ENCODE measurements at regions not wholly inside any gene's neighbourhood (a gene's known extent, or its start where the extent isn't known, plus 50 kb on each side); places are given as distances from the start of the nearest gene placed in this dataset.
"Not testable (repeated sequence)": the region's sequence is repeated elsewhere in the genome, so short reads cannot be mapped to it uniquely, and the experiment has no call there.

DNA sequence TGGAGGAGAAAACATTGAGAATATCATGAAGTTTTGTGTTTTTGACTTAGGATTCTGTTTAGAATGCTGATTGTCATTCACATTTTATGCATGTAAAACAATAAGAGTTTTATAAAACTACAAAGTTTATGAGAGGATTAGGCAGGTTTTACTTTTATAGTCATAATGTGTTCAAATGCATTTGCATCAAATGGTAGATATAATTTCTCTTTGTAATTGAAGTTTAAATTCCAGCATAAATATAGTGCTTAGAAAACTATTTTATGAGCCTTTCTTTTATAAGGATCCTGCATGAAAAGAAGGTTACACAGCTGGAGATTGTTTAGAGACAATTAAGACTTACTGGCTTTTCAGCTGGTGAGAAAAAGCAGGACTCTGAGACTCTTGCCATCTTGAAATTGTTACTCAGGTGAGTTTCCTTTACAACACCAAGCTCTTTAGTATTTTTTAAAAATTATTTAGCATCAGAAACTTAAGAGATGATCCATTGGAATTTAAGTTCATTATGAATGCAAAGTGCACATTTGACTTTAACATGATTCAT is 157.1 kb upstream of the MAN1A1 start:
- DNase-seq = no peak

- DNase-seq = no peak
These were observed 152.4 kb upstream of the MAN1A1 start for GRCh38 chr6:119501798-119502483.

DNA sequence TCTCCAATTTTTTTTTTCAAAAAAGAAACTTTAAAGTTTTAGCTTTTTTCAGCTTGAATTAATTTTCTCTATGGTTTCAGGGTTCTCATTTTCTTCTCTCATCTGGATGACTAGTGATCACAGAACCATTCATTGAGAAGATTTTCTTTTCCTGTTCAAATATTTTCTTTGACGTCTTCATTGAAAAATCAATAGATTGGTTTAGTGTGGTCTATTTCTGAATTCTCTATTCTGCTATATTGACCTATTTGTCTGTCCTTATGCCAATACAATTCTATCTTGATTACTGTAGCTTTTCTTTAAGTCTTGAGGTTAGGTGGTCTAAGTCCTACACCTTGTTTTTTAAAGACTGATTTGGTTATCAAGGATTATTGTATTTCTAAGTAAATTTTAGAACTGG is 150.2 kb upstream of the MAN1A1 start:
- no peak for DNase-seq

DNA sequence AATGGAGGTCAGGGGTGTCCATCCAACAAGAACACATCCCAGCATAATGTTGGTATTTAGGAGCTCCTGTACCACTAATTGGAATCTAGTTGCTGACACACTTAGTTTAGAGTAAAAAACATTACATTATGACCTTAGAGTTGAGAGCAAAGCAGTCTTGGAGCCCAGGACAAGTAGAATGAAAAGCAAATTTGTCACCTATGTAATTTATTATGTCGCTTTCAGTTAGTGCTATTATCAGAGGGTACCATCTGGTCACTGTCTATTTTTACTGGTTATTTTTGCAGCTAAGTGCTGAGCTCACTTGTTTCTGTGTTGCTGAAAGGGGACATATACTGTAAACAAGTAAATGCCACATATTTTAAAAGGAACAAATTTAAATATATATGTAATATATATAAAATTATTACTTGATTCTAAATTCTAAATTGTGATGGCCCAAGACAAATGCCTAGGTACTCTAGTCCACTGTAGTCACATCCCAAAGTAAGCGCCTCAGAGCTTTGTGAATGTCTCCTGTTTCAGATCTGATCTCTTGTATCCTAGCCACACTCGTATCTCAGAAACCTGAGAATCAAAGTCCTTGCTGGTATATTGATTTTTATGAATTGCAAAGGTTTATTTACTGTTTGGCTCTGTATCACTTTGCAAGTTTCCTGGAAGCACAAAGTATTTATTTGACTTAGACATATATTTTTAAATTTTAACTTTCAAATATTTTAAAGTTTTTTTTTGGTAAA is 148.6 kb upstream of the MAN1A1 start:
- no peak for DNase-seq

GRCh38 chr6:119495230-119495683 is 145.7 kb upstream of the MAN1A1 start:
- no peak for DNase-seq

GRCh38 chr6:119493980-119494379 is 144.4 kb upstream of the MAN1A1 start:
- no peak for DNase-seq

DNA sequence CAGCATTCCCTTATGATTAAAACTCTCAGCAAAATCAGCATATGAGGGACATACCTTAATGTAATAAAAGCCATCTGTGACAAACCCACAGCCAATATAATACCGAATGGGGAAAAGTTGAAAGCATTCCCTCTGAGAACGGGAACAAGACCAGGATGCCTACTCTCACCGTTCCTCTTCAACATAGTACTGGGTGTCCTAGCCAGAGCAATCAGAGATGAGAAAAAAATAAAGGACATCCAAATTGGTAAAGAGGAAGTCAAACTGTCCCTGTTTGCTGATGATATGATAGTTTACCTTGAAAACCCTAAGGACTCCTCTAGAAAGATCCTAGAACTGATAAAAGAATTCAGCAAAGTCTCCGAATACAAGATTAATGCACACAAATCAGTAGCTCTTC is 141.6 kb upstream of the MAN1A1 start:
- DNase-seq = not testable (repeated sequence)

DNA sequence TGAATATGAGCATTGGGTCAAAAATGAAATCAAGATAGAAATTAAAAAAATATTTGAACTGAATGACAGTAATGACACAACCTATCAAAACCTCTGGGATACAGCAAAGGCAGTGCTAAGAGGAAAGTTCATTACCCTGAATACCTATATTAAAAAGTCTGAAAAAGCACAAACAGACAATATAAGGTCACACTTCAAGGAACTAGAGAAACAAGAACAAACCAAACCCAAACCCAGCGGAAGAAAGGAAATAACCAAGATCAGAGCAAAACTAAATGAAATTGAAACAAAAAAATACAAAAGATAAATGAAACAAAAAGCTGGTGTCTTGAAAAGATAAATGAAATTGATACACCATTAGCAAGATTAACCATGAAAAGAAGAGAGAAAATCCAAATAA is 140.5 kb upstream of the MAN1A1 start:
- not testable (repeated sequence) for DNase-seq

GRCh38 chr6:119484598-119484997 is 135.0 kb upstream of the MAN1A1 start:
- no peak for DNase-seq

DNA sequence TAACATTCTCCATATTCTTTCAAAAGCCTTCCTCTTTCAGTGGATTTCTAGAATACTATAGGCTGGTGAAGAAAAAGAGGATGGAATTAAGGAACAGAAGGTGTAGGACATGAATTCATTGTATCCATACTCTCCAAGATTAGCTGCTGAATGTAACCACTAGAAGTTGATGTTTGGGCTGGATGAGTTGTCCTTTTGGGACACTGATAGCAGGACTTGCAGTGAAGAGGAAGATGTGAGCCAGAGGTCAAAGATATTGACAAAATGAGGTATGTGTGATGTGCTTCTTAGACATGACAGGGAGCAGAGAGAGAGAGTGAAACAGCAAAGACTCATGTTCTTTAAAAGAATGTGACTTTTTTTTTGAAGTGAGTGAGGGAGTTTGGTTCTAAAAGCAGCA is 134.3 kb upstream of the MAN1A1 start:
- DNase-seq = no peak

DNA sequence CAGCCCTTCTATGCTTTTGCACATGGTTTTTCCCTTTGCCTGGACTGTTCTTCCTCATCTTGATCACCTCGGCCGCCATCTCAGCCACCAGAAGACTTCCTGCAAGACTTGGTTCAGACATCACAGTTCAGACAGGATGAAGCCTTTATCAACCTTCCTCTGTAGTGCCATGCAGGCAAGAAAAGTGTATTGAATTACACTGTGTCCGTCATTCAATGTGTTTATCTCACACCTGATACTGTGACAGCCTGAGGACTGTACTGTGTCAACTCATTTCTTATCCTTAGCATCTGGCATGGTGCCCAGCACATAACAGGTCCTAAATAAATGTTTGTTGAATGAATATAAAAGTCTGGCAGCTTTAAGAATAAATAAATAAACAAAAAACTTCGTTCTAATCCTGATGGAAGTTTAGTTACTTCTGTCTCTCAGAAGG is 133.3 kb upstream of the MAN1A1 start:
- no peak for DNase-seq

GRCh38 chr6:119481976-119482375 is 132.4 kb upstream of the MAN1A1 start:
- no peak for DNase-seq

- no peak for DNase-seq
These were observed 131.5 kb upstream of the MAN1A1 start for GRCh38 chr6:119480961-119481497.

DNA sequence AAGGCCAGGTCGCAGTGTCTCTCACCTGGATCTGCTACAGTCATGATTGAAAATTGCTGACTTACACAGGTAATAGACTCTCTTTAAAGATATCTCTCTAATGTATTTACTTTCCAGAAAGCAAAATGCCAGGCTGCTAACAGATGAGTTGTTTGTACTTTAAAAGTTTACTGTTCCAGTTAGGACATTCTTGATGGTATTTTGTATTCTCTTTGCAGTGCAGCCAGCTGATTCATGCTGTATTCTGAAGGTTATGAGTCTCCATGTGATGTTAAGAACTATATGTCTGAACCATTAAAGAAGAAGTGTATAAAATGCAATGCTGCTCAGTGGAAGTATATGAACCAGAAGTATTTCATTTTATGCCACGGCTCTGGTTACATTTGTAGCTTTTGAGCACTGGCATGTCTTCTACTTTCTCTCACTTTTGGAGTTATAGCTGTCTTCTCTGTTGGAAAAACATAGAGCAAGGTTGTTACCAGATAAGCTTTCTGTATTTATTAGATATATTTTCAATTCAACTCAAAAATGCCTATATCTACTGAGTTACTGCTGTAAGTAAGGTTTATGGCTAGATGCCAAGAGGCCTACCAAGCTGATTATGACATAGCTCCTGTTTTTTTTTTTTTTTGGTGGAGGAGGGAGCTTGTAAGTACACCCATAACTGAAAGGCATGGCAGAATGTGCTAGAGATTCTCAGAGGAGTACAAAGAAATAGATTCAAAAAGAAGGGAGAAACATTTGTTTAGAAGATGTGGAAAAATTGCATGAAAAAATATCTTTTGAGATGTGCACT is 130.5 kb upstream of the MAN1A1 start:
- DNase-seq = no peak

- DNase-seq = no peak
These were observed 127.0 kb upstream of the MAN1A1 start for GRCh38 chr6:119476554-119476953.

GRCh38 chr6:119476024-119476423 is 126.5 kb upstream of the MAN1A1 start:
- DNase-seq = no peak

GRCh38 chr6:119470893-119471542 is 121.5 kb upstream of the MAN1A1 start:
- DNase-seq = no peak

DNA sequence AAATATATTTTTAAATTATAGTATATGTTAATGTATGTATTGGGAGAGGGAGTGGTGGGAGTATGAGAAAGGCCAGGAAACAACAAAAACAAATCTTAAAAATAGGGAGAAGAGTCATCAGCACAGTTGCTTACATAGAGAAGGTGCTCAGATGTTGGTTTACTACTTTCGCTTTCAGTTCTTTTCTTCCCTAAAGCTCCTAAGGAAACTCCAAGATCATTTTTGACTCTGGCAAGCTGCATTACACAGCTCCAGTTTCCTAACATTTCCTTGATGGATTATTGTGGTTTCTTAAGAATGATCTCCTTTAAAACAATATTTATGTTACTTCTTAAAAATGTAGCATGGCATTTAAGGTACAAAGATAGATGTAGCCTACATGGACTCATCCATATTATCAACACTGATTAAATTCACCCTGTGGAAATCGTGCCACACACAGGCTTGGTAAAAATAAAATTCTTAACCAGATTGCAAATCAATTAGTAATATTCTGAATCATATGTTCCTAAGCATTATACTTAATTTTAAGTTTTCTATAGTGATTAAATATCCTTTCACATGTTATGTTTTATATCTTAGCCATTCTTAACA is 118.0 kb upstream of the MAN1A1 start:
- DNase-seq = no peak

DNA sequence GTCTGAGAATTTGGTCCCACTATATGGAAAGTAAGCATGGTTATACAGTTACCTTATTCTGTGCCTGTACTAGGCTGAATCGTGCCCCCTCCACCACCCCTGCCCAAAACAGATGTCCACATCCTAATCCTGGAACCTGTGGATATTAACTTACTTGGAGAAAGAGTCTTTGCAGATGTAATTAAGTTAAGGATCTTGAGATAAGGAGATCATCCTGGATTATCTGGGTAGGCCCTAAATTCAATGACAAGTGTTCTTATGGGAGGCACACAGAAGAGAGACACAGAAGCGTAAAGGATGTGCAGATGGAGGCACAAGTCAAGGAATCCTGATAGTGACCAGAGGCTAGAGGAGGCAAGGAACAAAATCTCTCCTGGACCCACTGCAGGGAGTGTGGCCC is 116.7 kb upstream of the MAN1A1 start:
- no peak for DNase-seq

DNA sequence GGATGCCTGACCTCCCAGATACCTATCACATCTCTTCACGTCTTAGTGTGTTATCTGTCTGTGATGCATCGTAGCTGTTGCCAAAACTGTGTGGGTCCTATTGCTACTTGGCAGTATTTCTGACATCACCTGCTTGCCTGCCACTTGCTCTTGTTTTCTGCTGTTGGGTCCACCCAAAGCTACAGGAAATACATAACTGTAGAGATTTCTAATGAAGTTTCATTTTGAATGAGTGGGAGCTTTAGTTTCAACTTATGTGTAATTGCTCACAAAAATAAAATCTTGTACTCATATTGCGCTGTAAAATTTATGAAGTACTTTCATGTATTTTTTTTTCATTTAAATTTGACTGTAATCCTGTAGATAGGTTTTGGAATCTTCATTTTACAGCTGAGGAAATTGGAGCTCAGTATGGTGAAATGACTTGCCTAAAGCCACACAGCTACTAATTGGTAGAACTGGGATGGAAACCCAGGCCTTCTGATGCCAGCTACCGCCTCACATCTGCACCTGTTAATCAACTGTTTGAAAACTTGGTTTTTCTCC is 113.6 kb upstream of the MAN1A1 start:
- no peak for DNase-seq

- DNase-seq = no peak
These were observed 111.6 kb upstream of the MAN1A1 start for GRCh38 chr6:119461187-119461586.
